ENCODE measurements at regions not wholly inside any gene's neighbourhood (a gene's known extent, or its start where the extent isn't known, plus 50 kb on each side); places are given as distances from the start of the nearest gene placed in this dataset.

- no peak overlapping the region for H2BK15ac ChIP-seq (ENCODE audit: low read depth, low read length)
- no peak overlapping the region for H3K14ac ChIP-seq (replicated peaks; ENCODE audit: low read depth, low read length)
- CTCF ChIA-PET = interaction anchor here (0.6 kb wide), 1 partner anchor 12 kb away, joined by 4 read pairs; no protein-coding TSS in a partner anchor
- in situ Hi-C loops (cut with MboI; ENCODE audit: low sequenced_read_pairs) (no loop called here), intact Hi-C loops (cut with micrococcal nuclease) (no loop called here), dilution Hi-C loops (cut with HindIII; ENCODE audit: low sequenced_read_pairs, unreplicated experiment) (no loop called here)
- H3K79me1 ChIP-seq (ENCODE audit: low read depth in 1 of 2, low read length in 2 of 2) = no peaks in the 10 kb centered on the region
- H3K9ac ChIP-seq (ENCODE audit: low read depth, low read length) = no peak overlapping the region
- POLR2A ChIA-PET (ENCODE audit: unreplicated experiment) = no interaction called here
- H2BK5ac ChIP-seq (ENCODE audit: low read depth, low read length, poor library complexity, severe bottlenecking) = no peak overlapping the region
- no peak overlapping the region for H3K18ac ChIP-seq (ENCODE audit: low read depth, low read length)
- H3K4me1 ChIP-seq (ENCODE audit: control insufficient read depth, insufficient read depth, low read length) = no peaks in the 10 kb centered on the region
- H2BK120ac ChIP-seq (ENCODE audit: low read depth, low read length) = no peak overlapping the region
- DNase-seq (no peak), ATAC-seq (ENCODE audit: low read depth) (no peak)
- BruUV-seq (replicated peaks) = no TSS peak
- no peak overlapping the region for H2AK5ac ChIP-seq (ENCODE audit: low read depth, low read length)
- TF ChIP-seq RCOR1 (IDR thresholded peaks at IDR 0.05; ENCODE audit: insufficient replicate concordance, low read length) (no peak), MAZ (IDR thresholded peaks at IDR 0.05; ENCODE audit: borderline replicate concordance, low read depth, low read length) (no peak), FOS (IDR thresholded peaks at IDR 0.05; ENCODE audit: low read depth, low read length) (no peak), CHD1 (IDR thresholded peaks at IDR 0.05; ENCODE audit: low read depth, low read length) (no peak), MAFK (IDR thresholded peaks at IDR 0.05; ENCODE audit: low read depth, low read length) (no peak), USF2 (IDR thresholded peaks at IDR 0.05; ENCODE audit: low read depth, low read length) (no peak), ELK1 (IDR thresholded peaks at IDR 0.05; ENCODE audit: borderline replicate concordance, low read depth, low read length) (no peak), RFX5 (IDR thresholded peaks at IDR 0.05; ENCODE audit: low read depth, low read length) (no peak), POLR2A (IDR thresholded peaks at IDR 0.05; ENCODE audit: low read depth, low read length) (no peak), CTCF (conservative IDR thresholded peaks at IDR 0.05; ENCODE audit: low read depth, low read length) (no peak), MXI1 (IDR thresholded peaks at IDR 0.05; ENCODE audit: borderline replicate concordance, low read depth, low read length) (no peak), SMC3 (IDR thresholded peaks at IDR 0.05; ENCODE audit: low read depth, low read length) (no peak), CEBPB (IDR thresholded peaks at IDR 0.05; ENCODE audit: low read depth, low read length) (no peak), NFE2L2 (IDR thresholded peaks at IDR 0.05; ENCODE audit: low read depth, low read length) (no peak), BHLHE40 (IDR thresholded peaks at IDR 0.05; ENCODE audit: low read depth, low read length) (no peak), RAD21 (IDR thresholded peaks at IDR 0.05; ENCODE audit: low read length) (no peak)
- no peak overlapping the region for H4K5ac ChIP-seq (ENCODE audit: low read depth, low read length)
- H2AFZ ChIP-seq (replicated peaks; ENCODE audit: low read length, poor library complexity) = no peak overlapping the region
- H3K27ac ChIP-seq (ENCODE audit: insufficient read depth, low read length) = no peak overlapping the region
- no peak overlapping the region for H3K23ac ChIP-seq (ENCODE audit: low read depth, low read length)
- no peak overlapping the region for H2BK20ac ChIP-seq (ENCODE audit: low read depth, low read length)
- peaks cover 6% of the 10 kb centered on the region for H3K9me3 ChIP-seq (ENCODE audit: control insufficient read depth, insufficient read depth, low read length)
- H3K56ac ChIP-seq (ENCODE audit: extremely low read depth, insufficient read depth, low read length) = no peak overlapping the region
- WGBS, 2 experiments (ENCODE audit: extremely low coverage in 2 of 2, insufficient read length in 1 of 2) = 75% methylated on average over 1 of the region's 3 CpGs; no CpG with 5 or more reads in 1 of the 2 experiments
- no peaks in the 10 kb centered on the region for H3K9me1 ChIP-seq (ENCODE audit: insufficient read depth, low read length)
- no peak overlapping the region for H2AK9ac ChIP-seq (replicated peaks; ENCODE audit: low read depth, low read length, poor library complexity)
- H3K4me2 ChIP-seq (ENCODE audit: low read depth, low read length) = no peak overlapping the region
- no peak overlapping the region for H4K91ac ChIP-seq (ENCODE audit: insufficient read depth, low read depth, low read length)
- no peaks in the 10 kb centered on the region for H4K20me1 ChIP-seq (ENCODE audit: insufficient read depth, low read length)
- H4K8ac ChIP-seq (ENCODE audit: low read depth in 2 of 2, low read length in 2 of 2) = no peak overlapping the region
- H3K4ac ChIP-seq (ENCODE audit: low read depth, low read length) = no peak overlapping the region
- no peak overlapping the region for H3K4me3 ChIP-seq (ENCODE audit: insufficient read depth, low read depth, low read length)
- no peaks in the 10 kb centered on the region for H3K27me3 ChIP-seq (ENCODE audit: control insufficient read depth, insufficient read depth, low read length)
- no peaks in the 10 kb centered on the region for H3K36me3 ChIP-seq (ENCODE audit: control insufficient read depth, insufficient read depth, low read length)
Observed at GRCh38 chr4:11691236-11691635, 262.5 kb upstream of the HS3ST1 start.
